Esophagus muscularis mucosa (tissue), 4 donors: ENCODE measurements at regions not wholly inside any gene's neighbourhood (a gene's known extent, or its start where the extent isn't known, plus 50 kb on each side); places are given as distances from the start of the nearest gene placed in this dataset.

Experiments used
- EP300 ChIP-seq: sonication (generic); formaldehyde crosslinking; IDR thresholded peaks from one replicate; pipeline ENCODE4 v1.6.1; 2017; ENCODE audit warnings: antibody characterized with exemption
- POLR2A ChIP-seq: fragments of 450-650 bp; IDR thresholded peaks from one replicate; pipeline ENCODE4 v1.6.1; 2017; ENCODE audit warnings: antibody characterized with exemption, moderate library complexity, mild to moderate bottlenecking, low read depth
- TF ChIP-seq, protein P1 (sequence below), 3 experiments: fragments of 200-600 bp in 2 of 3; fragments of 450-650 bp in 1 of 3; sonication (generic) in 2 of 3; IDR thresholded peaks; one replicate each; pipeline ENCODE4 v1.5.1; 2017 to 2019; ENCODE audit warnings: antibody characterized with exemption in 3 of 3, mild to moderate bottlenecking in 2 of 3, moderate library complexity in 1 of 3

DNA sequence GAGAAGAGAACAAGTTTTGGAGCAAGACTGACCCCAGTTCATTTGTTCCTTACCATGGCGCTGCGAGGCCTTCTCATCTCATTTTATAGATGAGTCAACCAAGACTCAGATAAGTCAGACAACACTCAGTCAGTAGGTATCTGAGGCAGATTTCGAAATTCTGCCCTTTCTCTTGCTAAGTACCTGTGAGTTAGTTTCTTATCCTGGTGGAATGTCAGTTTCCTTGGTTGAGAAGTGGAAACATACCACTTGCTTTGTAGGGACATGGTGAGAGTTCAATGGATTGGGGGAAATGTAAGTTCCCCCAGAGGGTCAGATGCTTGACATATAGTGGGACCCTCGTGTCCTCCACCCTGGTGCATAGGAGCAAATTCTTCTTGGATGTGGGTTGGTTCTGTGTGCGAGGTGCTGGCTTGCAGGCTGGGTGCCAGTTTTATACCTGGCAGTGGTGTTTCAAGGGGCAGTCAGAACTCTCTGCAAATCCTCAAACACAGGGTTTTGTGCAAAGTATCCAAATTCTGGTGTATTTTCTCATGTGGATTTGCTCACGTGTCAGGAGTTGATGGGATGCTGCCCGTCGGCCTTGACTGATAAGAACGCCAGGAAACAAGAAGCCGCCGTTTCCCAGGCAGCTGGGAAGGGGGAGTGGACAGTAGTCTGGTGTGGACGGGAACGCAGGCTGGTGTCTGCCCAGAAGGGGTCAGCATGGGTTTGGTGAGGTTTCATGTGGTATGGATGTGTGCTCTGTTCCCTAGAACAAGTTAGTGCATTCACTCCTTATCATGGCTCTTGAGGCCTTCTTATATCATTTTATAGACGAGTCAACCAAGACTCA is 61.1 kb upstream of the CIBAR2 start:
- no peak for TF ChIP-seq POLR2A
- TF ChIP-seq, protein P1, sequence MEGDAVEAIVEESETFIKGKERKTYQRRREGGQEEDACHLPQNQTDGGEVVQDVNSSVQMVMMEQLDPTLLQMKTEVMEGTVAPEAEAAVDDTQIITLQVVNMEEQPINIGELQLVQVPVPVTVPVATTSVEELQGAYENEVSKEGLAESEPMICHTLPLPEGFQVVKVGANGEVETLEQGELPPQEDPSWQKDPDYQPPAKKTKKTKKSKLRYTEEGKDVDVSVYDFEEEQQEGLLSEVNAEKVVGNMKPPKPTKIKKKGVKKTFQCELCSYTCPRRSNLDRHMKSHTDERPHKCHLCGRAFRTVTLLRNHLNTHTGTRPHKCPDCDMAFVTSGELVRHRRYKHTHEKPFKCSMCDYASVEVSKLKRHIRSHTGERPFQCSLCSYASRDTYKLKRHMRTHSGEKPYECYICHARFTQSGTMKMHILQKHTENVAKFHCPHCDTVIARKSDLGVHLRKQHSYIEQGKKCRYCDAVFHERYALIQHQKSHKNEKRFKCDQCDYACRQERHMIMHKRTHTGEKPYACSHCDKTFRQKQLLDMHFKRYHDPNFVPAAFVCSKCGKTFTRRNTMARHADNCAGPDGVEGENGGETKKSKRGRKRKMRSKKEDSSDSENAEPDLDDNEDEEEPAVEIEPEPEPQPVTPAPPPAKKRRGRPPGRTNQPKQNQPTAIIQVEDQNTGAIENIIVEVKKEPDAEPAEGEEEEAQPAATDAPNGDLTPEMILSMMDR (IDR thresholded peaks at IDR 0.05) = no peak
- TF ChIP-seq EP300 = no peak
